ENCODE measurements at regions not wholly inside any gene's neighbourhood (a gene's known extent, or its start where the extent isn't known, plus 50 kb on each side); places are given as distances from the start of the nearest gene placed in this dataset.
A peak's percentile ranks its signal among the peaks of the same experiment; 100 is the strongest.

DNA sequence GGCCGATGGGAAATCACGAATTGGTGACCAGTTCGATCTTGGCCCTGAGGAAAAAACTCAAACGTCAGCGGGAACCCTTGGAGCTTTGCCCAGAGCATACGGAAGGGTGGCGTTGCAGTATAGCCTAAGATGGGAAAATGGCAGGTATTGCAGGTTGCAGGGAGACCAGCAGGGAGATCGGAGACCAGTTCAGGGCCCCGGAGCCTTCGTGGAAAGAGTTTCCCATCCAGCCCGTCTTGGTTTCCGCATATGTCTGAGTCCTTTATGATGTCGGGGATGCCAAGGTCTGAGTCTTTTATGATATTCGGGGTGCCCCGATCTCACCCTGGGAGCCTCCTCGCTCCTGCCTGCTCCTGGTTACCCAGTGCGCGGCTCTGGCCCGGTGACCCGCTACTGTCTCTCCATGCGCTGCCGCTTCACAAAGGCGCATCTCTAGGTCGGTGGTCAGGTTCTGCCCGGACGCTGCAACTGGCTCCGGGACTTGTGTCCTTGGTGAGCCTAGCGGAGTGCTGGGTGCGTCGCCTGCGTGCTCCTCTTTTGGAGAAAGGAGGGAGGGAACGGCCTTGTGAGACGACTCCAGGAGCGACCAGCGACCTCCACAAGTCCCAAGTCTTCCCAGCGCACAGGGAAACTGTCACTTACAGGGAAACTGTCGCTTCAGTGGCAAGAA, 94.2 kb downstream of the PRKAB2 start:
- no peak for DNase-seq (ENCODE audit: low spot score)

DNA sequence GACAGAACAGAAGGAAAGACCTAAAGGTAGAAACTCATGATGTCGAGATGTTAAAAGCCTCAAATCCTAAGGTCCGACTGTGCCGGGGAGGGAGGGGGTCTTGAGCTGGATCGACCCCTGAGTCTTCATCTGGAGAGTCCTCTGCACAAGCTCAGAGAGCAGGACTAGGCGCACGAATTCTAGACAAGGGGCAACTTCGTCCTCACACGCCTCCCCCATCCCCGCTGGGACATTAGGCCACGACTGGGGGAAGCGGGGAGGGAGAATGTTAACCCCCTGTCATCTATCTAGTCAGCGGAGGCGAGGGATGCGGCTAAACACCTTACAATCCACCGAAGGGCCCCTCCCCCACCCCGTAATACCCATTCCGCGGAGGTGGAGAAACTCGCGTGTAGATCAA, 94.7 kb downstream of the PRKAB2 start:
- TF ChIP-seq CTCF (IDR thresholded peaks at IDR 0.05), result no peak
- Histone ChIP-seq H3K4me3 (no peak overlapping the region), H3K27ac (no peak overlapping the region)
- DNase-seq (ENCODE audit: low spot score), result no peak

More for the DNA sequence above, 94.2 kb downstream of the PRKAB2 start:
- Histone ChIP-seq H3K4me3 (no peak overlapping the region), H3K27ac (no peak overlapping the region)
- no peak for TF ChIP-seq CTCF (IDR thresholded peaks at IDR 0.05)

DNA sequence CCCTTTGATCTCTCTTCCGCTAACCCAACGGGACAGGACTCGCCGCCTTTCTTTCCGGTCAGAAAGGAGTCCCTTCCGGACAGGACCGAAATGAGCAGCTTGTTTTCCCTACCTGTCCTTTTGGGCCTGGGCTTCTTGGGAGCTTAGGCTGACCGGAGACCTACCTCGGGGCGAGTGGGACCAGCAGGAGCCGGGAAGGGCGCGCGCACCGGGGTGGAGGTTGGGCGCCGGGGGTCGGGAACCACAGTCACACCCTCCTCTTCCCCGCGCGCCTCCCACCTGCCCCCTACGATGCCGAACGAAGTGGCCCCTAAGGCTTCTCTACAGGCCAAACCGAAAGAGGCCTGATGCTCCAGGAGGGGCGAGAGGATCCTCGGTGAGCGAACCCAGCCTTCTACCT, 95.2 kb downstream of the PRKAB2 start:
- DNase-seq (ENCODE audit: low spot score), result no peak
- TF ChIP-seq CTCF (IDR thresholded peaks at IDR 0.05), result no peak
- Histone ChIP-seq H3K27ac (no peak overlapping the region), H3K4me3 (no peak overlapping the region)

- no peak for DNase-seq (ENCODE audit: low spot score)
- H3K4me3 ChIP-seq, result no peak overlapping the region
- no peak overlapping the region for H3K27ac ChIP-seq
- TF ChIP-seq CTCF (IDR thresholded peaks at IDR 0.05), result no peak
These were observed 95.8 kb downstream of the PRKAB2 start for GRCh38 chr1:147076442-147076841.

DNA sequence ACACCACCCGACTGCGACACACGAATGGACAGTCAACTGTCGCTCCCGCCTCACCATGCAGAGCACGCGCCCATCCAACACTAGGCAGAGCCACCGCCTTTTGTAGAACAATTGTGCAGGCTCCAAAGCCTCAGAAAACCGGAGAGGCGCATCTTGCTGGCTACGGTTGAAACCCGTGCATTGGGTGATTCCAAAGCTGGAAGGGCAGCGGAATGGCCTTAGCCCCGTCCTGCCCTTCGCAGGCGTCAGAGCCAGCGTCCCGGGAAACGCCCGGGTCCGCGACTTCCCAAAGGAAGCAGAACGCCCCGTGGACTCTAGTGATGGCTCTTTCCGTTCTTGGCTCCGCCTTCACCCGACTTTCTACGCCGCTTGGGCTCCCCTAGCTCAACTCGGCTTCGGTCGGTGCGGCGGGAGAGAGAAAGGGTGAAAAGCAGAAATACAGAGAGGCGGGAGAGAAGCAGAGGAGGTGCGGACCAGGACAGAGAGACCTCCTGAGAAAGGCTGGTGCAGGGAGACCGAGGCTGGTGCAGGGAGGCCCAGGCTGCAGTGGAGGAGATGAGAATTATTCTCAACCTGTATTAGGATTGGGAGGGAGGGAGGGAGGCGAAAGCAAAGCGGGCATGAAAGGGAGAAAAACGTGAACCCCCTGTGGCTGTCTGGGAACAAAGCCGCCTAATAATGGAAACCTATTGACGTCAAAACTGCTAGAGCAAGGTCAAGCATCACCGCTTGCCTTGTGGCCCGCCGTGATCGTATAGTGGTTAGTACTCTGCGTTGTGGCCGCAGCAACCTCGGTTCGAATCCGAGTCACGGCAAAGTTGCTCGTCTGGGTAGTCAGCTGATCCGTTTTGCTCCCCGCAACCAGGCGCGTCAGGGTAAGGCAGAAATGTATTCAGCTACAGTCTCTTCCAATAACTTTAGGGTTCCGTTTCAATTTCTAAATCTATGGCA, 99.5 kb downstream of the PRKAB2 start:
- no peak for DNase-seq (ENCODE audit: low spot score)
- TF ChIP-seq CTCF (IDR thresholded peaks at IDR 0.05), result no peak
- H3K27ac ChIP-seq, result no peak overlapping the region
- H3K4me3 ChIP-seq, result peak overlapping the region; percentile 45

- no peak for TF ChIP-seq CTCF (IDR thresholded peaks at IDR 0.05)
- no peak for DNase-seq (ENCODE audit: low spot score)
- Histone ChIP-seq H3K4me3 (no peak overlapping the region), H3K27ac (no peak overlapping the region)
These were observed 101.1 kb downstream of the PRKAB2 start for GRCh38 chr1:147071142-147071541.
